ENCODE measurements at regions not wholly inside any gene's neighbourhood (a gene's known extent, or its start where the extent isn't known, plus 50 kb on each side); places are given as distances from the start of the nearest gene placed in this dataset.

- WGBS (ENCODE audit: low lambda C conversion rate, missing lambda C conversion rate) = 93% methylated on average over 2 of the region's 2 CpGs
- H3K9me3 ChIP-seq (ENCODE audit: low read depth) = no peaks in the 10 kb centered on the region
Measured at GRCh38 chr13:61654481-61654880, 238.8 kb upstream of the PCDH20 start.

GRCh38 chr13:61648547-61648946 lies 232.9 kb upstream of the PCDH20 start:
- no peak for TF ChIP-seq CTCF (IDR thresholded peaks at IDR 0.05; ENCODE audit: poor library complexity)
- no peak for TF ChIP-seq EZH2phosphoT487 (IDR thresholded peaks at IDR 0.05; ENCODE audit: low read depth, severe bottlenecking, unreplicated experiment)
- TF ChIP-seq EZH2 (IDR thresholded peaks at IDR 0.05; ENCODE audit: borderline replicate concordance) = no peak
- DNase-seq (ENCODE audit: low spot score) = no peak
- WGBS (ENCODE audit: low lambda C conversion rate, missing lambda C conversion rate) = 59% methylated on average over 2 of the region's 2 CpGs
- H3K36me3 ChIP-seq (replicated peaks; ENCODE audit: insufficient read depth, low read depth) = no peaks in the 10 kb centered on the region
- no peak overlapping the region for H2AFZ ChIP-seq
- H4K20me1 ChIP-seq (ENCODE audit: insufficient read depth, poor library complexity, severe bottlenecking) = no peaks in the 10 kb centered on the region
- no peaks in the 10 kb centered on the region for H3K79me2 ChIP-seq
- H3K4me3 ChIP-seq = no peak overlapping the region
- no peak overlapping the region for H3K4me2 ChIP-seq
- H3K4me1 ChIP-seq (ENCODE audit: insufficient read depth) = no peaks in the 10 kb centered on the region
- H3K27ac ChIP-seq = no peak overlapping the region
- H3K9me3 ChIP-seq (ENCODE audit: low read depth) = no peaks in the 10 kb centered on the region
- H3K9me2 ChIP-seq (replicated peaks; ENCODE audit: insufficient read depth) = no peaks in the 10 kb centered on the region
- no peaks in the 10 kb centered on the region for H3K27me3 ChIP-seq

More at GRCh38 chr13:61654481-61654880, 238.8 kb upstream of the PCDH20 start:
- Histone ChIP-seq H4K20me1 (ENCODE audit: insufficient read depth, poor library complexity, severe bottlenecking) (no peaks in the 10 kb centered on the region), H3K36me3 (replicated peaks; ENCODE audit: insufficient read depth, low read depth) (no peaks in the 10 kb centered on the region), H3K4me1 (ENCODE audit: insufficient read depth) (no peaks in the 10 kb centered on the region), H3K27ac (no peak overlapping the region), H3K4me2 (no peak overlapping the region), H3K79me2 (no peaks in the 10 kb centered on the region), H3K27me3 (no peaks in the 10 kb centered on the region), H3K9me2 (replicated peaks; ENCODE audit: insufficient read depth) (no peaks in the 10 kb centered on the region), H3K4me3 (no peak overlapping the region), H2AFZ (no peak overlapping the region)
- DNase-seq (ENCODE audit: low spot score) = no peak
- TF ChIP-seq EZH2 (IDR thresholded peaks at IDR 0.05; ENCODE audit: borderline replicate concordance) (no peak), CTCF (IDR thresholded peaks at IDR 0.05; ENCODE audit: poor library complexity) (no peak), EZH2phosphoT487 (IDR thresholded peaks at IDR 0.05; ENCODE audit: low read depth, severe bottlenecking, unreplicated experiment) (no peak)

DNA sequence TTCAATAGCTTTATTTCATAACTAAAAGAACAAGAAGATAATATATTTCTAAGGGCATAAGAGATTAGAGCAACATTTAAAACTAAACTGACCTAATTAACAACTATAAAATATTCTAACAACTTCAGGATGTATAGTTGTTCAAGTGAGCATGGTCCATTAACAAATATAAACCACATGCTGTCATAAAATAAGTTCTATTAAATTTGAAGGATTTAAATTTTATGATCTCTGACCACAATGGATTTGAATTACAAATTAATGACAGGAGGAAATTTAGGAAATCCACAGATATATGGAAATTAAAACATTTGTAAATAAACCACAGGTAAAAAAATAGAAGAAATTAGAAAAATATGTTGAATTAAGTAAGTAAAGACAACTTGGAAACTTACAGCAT lies 196.5 kb upstream of the PCDH20 start:
- H3K79me2 ChIP-seq = no peaks in the 10 kb centered on the region
- H3K4me1 ChIP-seq (ENCODE audit: insufficient read depth) = no peaks in the 10 kb centered on the region
- H3K9me2 ChIP-seq (replicated peaks; ENCODE audit: insufficient read depth) = no peaks in the 10 kb centered on the region
- no peaks in the 10 kb centered on the region for H3K27me3 ChIP-seq
- no peak for DNase-seq (ENCODE audit: low spot score)
- H3K27ac ChIP-seq = no peak overlapping the region
- no peaks in the 10 kb centered on the region for H4K20me1 ChIP-seq (ENCODE audit: insufficient read depth, poor library complexity, severe bottlenecking)
- H3K4me3 ChIP-seq = no peak overlapping the region
- TF ChIP-seq EZH2phosphoT487 (IDR thresholded peaks at IDR 0.05; ENCODE audit: low read depth, severe bottlenecking, unreplicated experiment) = no peak
- TF ChIP-seq EZH2 (IDR thresholded peaks at IDR 0.05; ENCODE audit: borderline replicate concordance) = no peak
- TF ChIP-seq CTCF (IDR thresholded peaks at IDR 0.05; ENCODE audit: poor library complexity) = no peak
- H2AFZ ChIP-seq = no peak overlapping the region
- H3K4me2 ChIP-seq = no peak overlapping the region
- no peaks in the 10 kb centered on the region for H3K9me3 ChIP-seq (ENCODE audit: low read depth)
- H3K36me3 ChIP-seq (replicated peaks; ENCODE audit: insufficient read depth, low read depth) = no peaks in the 10 kb centered on the region

DNA sequence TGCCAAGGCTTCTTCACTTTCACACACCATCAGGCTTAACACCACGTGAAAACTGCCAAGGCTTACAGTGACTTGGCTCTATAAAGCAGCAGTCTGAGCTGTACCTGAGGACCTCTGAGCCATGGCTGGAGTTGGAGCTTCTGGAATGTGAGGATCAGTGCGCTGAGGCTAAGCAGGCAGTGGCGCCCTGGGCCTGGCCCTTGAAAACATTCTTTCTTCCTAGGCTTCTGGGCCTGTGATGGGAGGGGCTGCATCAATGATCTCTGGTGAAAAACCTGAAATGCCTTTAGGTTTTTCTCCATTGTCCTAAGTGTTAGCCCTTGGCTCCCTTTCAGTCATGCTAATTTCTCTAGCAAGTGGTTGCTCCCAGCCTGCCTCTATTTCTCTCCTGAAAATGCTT lies 192.5 kb upstream of the PCDH20 start:
- Histone ChIP-seq H3K4me1 (ENCODE audit: insufficient read depth) (no peaks in the 10 kb centered on the region), H3K4me3 (no peak overlapping the region), H3K36me3 (replicated peaks; ENCODE audit: insufficient read depth, low read depth) (no peaks in the 10 kb centered on the region), H2AFZ (no peak overlapping the region), H4K20me1 (ENCODE audit: insufficient read depth, poor library complexity, severe bottlenecking) (no peaks in the 10 kb centered on the region), H3K27ac (no peak overlapping the region), H3K9me2 (replicated peaks; ENCODE audit: insufficient read depth) (no peaks in the 10 kb centered on the region), H3K27me3 (no peaks in the 10 kb centered on the region), H3K79me2 (no peaks in the 10 kb centered on the region), H3K9me3 (ENCODE audit: low read depth) (no peaks in the 10 kb centered on the region), H3K4me2 (no peak overlapping the region)
- TF ChIP-seq CTCF (IDR thresholded peaks at IDR 0.05; ENCODE audit: poor library complexity) (no peak), EZH2phosphoT487 (IDR thresholded peaks at IDR 0.05; ENCODE audit: low read depth, severe bottlenecking, unreplicated experiment) (no peak), EZH2 (IDR thresholded peaks at IDR 0.05; ENCODE audit: borderline replicate concordance) (no peak)
- DNase-seq (ENCODE audit: low spot score) = no peak
- WGBS (ENCODE audit: low lambda C conversion rate, missing lambda C conversion rate) = 72% methylated on average over 3 of the region's 3 CpGs

Data from hepatocyte (in vitro differentiated cells).